H9 (cell line): ENCODE measurements at regions not wholly inside any gene's neighbourhood (a gene's known extent, or its start where the extent isn't known, plus 50 kb on each side); places are given as distances from the start of the nearest gene placed in this dataset.

Experiments
- DNase-seq: peaks from one replicate; pipeline ENCODE4 v3.0.0-alpha.2; 2017
- H2AFZ ChIP-seq: one replicate; pipeline ENCODE4 v1.6.1; 2013; ENCODE audit warnings: mild to moderate bottlenecking, low read length, control low read depth, moderate library complexity
- H2AK5ac ChIP-seq: 2 replicates; pipeline ENCODE4 v1.6.1; 2013; ENCODE audit warnings: low read length, control low read depth, mixed read lengths; ENCODE audit not compliant: insufficient read length
- H2BK120ac ChIP-seq: one replicate; pipeline ENCODE4 v1.6.1; 2013; ENCODE audit warnings: low read depth, mild to moderate bottlenecking, low read length, control low read depth, inconsistent platforms; ENCODE audit not compliant: poor library complexity, severe bottlenecking
- H2BK12ac ChIP-seq: 2 replicates; pipeline ENCODE4 v1.6.1; 2013; ENCODE audit warnings: low read length, control low read depth, mixed read lengths, low read depth; ENCODE audit not compliant: insufficient read length
- H2BK15ac ChIP-seq: 2 replicates; pipeline ENCODE4 v1.6.1; 2013; ENCODE audit warnings: low read depth, low read length, control low read depth
- H2BK20ac ChIP-seq: one replicate; pipeline ENCODE4 v1.6.1; 2013; ENCODE audit warnings: low read depth, mild to moderate bottlenecking, low read length, control low read depth, inconsistent platforms; ENCODE audit not compliant: poor library complexity, severe bottlenecking
- H2BK5ac ChIP-seq: 2 replicates; pipeline ENCODE4 v1.6.1; 2013; ENCODE audit warnings: low read length, control low read depth, mixed read lengths; ENCODE audit not compliant: insufficient read length
- H3K14ac ChIP-seq: 2 replicates; pipeline ENCODE4 v1.6.1; 2013; ENCODE audit warnings: low read length, control low read depth; ENCODE audit not compliant: insufficient read depth
- H3K18ac ChIP-seq: 2 replicates; pipeline ENCODE4 v1.6.1; 2013; ENCODE audit warnings: low read depth, mild to moderate bottlenecking, mixed read lengths, low read length, control low read depth; ENCODE audit not compliant: insufficient read length
- H3K23ac ChIP-seq: 2 replicates; pipeline ENCODE4 v1.6.1; 2013; ENCODE audit warnings: low read length, control low read depth, mixed read lengths, low read depth; ENCODE audit not compliant: insufficient read length
- H3K23me2 ChIP-seq: 2 replicates; pipeline ENCODE4 v1.6.1; 2013; ENCODE audit warnings: low read depth, mild to moderate bottlenecking, mixed read lengths, low read length, control low read depth; ENCODE audit not compliant: insufficient read length, poor library complexity, severe bottlenecking
- H3K27ac ChIP-seq: 2 replicates; pipeline ENCODE4 v1.5.1; 2013; ENCODE audit warnings: low read length, control low read depth, mixed read lengths, low read depth; ENCODE audit not compliant: insufficient read length
- H3K27me3 ChIP-seq: 2 replicates; pipeline ENCODE4 v1.6.1; 2013; ENCODE audit warnings: low read length, control low read depth, inconsistent platforms; ENCODE audit not compliant: insufficient read depth
- H3K4ac ChIP-seq: 2 replicates; pipeline ENCODE4 v1.6.1; 2013; ENCODE audit warnings: low read depth, mild to moderate bottlenecking, control low read depth, inconsistent platforms, low read length, moderate library complexity
- H3K4me1 ChIP-seq: 2 replicates; pipeline ENCODE4 v1.6.1; 2013; ENCODE audit warnings: low read length, control low read depth, inconsistent platforms; ENCODE audit not compliant: insufficient read depth
- H3K4me2 ChIP-seq: 2 replicates; pipeline ENCODE4 v1.6.1; 2013; ENCODE audit warnings: low read length, control low read depth, mixed read lengths; ENCODE audit not compliant: insufficient read length, insufficient read depth
- H3K56ac ChIP-seq: 2 replicates; pipeline ENCODE4 v1.6.1; 2013; ENCODE audit warnings: low read depth, mild to moderate bottlenecking, mixed read lengths, low read length, control low read depth; ENCODE audit not compliant: insufficient read length
- H3K79me1 ChIP-seq: 2 replicates; pipeline ENCODE4 v1.6.1; 2013; ENCODE audit warnings: low read depth, mild to moderate bottlenecking, moderate library complexity, low read length, control low read depth, inconsistent platforms; ENCODE audit not compliant: insufficient read depth, poor library complexity, severe bottlenecking
- H3K79me2 ChIP-seq: 2 replicates; pipeline ENCODE4 v1.6.1; 2013; ENCODE audit warnings: low read length, control low read depth, inconsistent platforms; ENCODE audit not compliant: insufficient read depth
- H3K9ac ChIP-seq: 2 replicates; pipeline ENCODE4 v1.6.1; 2013; ENCODE audit warnings: low read length, control low read depth, mixed read lengths; ENCODE audit not compliant: insufficient read length; ENCODE audit errors: extremely low read depth
- H3K9me3 ChIP-seq: one replicate; pipeline ENCODE4 v1.6.1; 2013; ENCODE audit warnings: low read depth, low read length, inconsistent platforms; ENCODE audit not compliant: control insufficient read depth
- H3T11ph ChIP-seq: one replicate; pipeline ENCODE4 v1.6.1; 2013; ENCODE audit warnings: mild to moderate bottlenecking, low read length, control low read depth, inconsistent platforms
- H4K20me1 ChIP-seq: one replicate; pipeline ENCODE4 v1.6.1; 2013; ENCODE audit not compliant: control insufficient read depth, insufficient read length, insufficient read depth
- H4K5ac ChIP-seq: 2 replicates; pipeline ENCODE4 v1.6.1; 2013; ENCODE audit warnings: low read depth, mild to moderate bottlenecking, mixed read lengths, low read length, control low read depth; ENCODE audit not compliant: insufficient read length
- H4K8ac ChIP-seq: replicated peaks from 2 replicates; pipeline ENCODE4 v1.6.1; 2013; ENCODE audit warnings: low read length, control low read depth, mixed read lengths, low read depth; ENCODE audit not compliant: insufficient read length
- H4K91ac ChIP-seq: 2 replicates; pipeline ENCODE4 v1.6.1; 2013; ENCODE audit warnings: low read depth, mild to moderate bottlenecking, moderate library complexity, mixed read lengths, low read length, control low read depth; ENCODE audit not compliant: insufficient read length
- H3K27ac Mint-ChIP-seq, 3 experiments: 2 replicates in 2 of 3; 3 replicates in 1 of 3; pipeline ENCODE4 v1.8.0; 2020 to 2021; ENCODE audit warnings: mixed read lengths in 3 of 3, mild to moderate bottlenecking in 1 of 3, moderate library complexity in 1 of 3
- H3K27me3 Mint-ChIP-seq: 2 replicates; pipeline ENCODE4 v1.8.0; 2021; ENCODE audit warnings: low read depth, mild to moderate bottlenecking, moderate library complexity, mixed read lengths
- H3K36me3 Mint-ChIP-seq, 3 experiments: 2 replicates in 2 of 3; 3 replicates in 1 of 3; pipeline ENCODE4 v1.8.0; 2020 to 2021; ENCODE audit warnings: low read depth in 3 of 3, mixed read lengths in 3 of 3; ENCODE audit not compliant: insufficient read depth in 1 of 3
- H3K4me1 Mint-ChIP-seq, 2 experiments: 2 replicates each; pipeline ENCODE4 v1.8.0; 2020; ENCODE audit warnings: mixed read lengths in 2 of 2
- H3K4me3 Mint-ChIP-seq, 2 experiments: 2 replicates in 1 of 2; 3 replicates in 1 of 2; pipeline ENCODE4 v1.8.0; 2020 to 2021; ENCODE audit warnings: mild to moderate bottlenecking in 2 of 2, mixed read lengths in 2 of 2, moderate library complexity in 1 of 2
- H3K9me3 Mint-ChIP-seq, 2 experiments: 2 replicates in 1 of 2; 3 replicates in 1 of 2; pipeline ENCODE4 v1.8.0; 2020; ENCODE audit warnings: mild to moderate bottlenecking in 2 of 2, mixed read lengths in 2 of 2, moderate library complexity in 1 of 2
- WGBS: extraction: QIAGEN DNeasy Blood & Tissue Kit; methylation state at CpG from one replicate; pipeline ENCODE4 v1.1.7; 2013; ENCODE audit warnings: missing lambda C conversion rate, low lambda C conversion rate, mixed read lengths; ENCODE audit not compliant: insufficient read length; ENCODE audit errors: extremely low coverage; 5-methylcytosine and 5-hydroxymethylcytosine counted together
- TF ChIP-seq, protein P1 (sequence below): fragments of 200-600 bp; sonication (generic); conservative IDR thresholded peaks from 3 replicates; pipeline ENCODE4 v1.8.0; 2021; ENCODE audit warnings: antibody characterized with exemption, mild to moderate bottlenecking

GRCh38 chr6:141753180-141753579 lies 379.5 kb upstream of the GJE1 start:
- Histone ChIP-seq H2BK120ac (no peak overlapping the region), H3K4ac (no peak overlapping the region), H3K9ac (no peak overlapping the region), H3K79me2 (no peaks in the 10 kb centered on the region), H2BK12ac (no peak overlapping the region), H3K9me3 (no peaks in the 10 kb centered on the region), H4K20me1 (no peaks in the 10 kb centered on the region), H3K14ac (no peak overlapping the region), H4K91ac (no peak overlapping the region), H3K56ac (no peak overlapping the region), H3K4me1 (no peaks in the 10 kb centered on the region), H3T11ph (no peak overlapping the region), H3K18ac (no peak overlapping the region), H2AK5ac (no peak overlapping the region), H2AFZ (no peak overlapping the region), H4K5ac (no peak overlapping the region), H3K79me1 (no peaks in the 10 kb centered on the region), H2BK15ac (no peak overlapping the region), H3K27me3 (no peaks in the 10 kb centered on the region), H3K23ac (no peak overlapping the region), H3K27ac (no peak overlapping the region), H3K23me2 (no peaks in the 10 kb centered on the region), H2BK20ac (no peak overlapping the region), H3K4me2 (no peak overlapping the region), H2BK5ac (no peak overlapping the region), H4K8ac (no peak overlapping the region)
- Mint-ChIP-seq H3K27me3 (no peaks in the 10 kb centered on the region), H3K4me3 (no peak overlapping the region), H3K27ac (no peak overlapping the region), H3K36me3 (no peaks in the 10 kb centered on the region), H3K9me3 (no peaks in the 10 kb centered on the region; a peak in 1 of 5 replicates), H3K4me1 (no peaks in the 10 kb centered on the region)
- no peak for DNase-seq
- WGBS, result no CpG with 5 or more reads among the region's 3 CpGs
- TF ChIP-seq, protein P1, sequence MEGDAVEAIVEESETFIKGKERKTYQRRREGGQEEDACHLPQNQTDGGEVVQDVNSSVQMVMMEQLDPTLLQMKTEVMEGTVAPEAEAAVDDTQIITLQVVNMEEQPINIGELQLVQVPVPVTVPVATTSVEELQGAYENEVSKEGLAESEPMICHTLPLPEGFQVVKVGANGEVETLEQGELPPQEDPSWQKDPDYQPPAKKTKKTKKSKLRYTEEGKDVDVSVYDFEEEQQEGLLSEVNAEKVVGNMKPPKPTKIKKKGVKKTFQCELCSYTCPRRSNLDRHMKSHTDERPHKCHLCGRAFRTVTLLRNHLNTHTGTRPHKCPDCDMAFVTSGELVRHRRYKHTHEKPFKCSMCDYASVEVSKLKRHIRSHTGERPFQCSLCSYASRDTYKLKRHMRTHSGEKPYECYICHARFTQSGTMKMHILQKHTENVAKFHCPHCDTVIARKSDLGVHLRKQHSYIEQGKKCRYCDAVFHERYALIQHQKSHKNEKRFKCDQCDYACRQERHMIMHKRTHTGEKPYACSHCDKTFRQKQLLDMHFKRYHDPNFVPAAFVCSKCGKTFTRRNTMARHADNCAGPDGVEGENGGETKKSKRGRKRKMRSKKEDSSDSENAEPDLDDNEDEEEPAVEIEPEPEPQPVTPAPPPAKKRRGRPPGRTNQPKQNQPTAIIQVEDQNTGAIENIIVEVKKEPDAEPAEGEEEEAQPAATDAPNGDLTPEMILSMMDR, result no peak
